LNCaP clone FGC (cell line): ENCODE measurements at regions not wholly inside any gene's neighbourhood (a gene's known extent, or its start where the extent isn't known, plus 50 kb on each side); places are given as distances from the start of the nearest gene placed in this dataset.

Experiments used
- DNase-seq: peaks from one replicate; pipeline ENCODE4 v3.0.0-alpha.2; 2011; ENCODE audit warnings: low read depth
- H3K4me3 ChIP-seq: 2 replicates; pipeline ENCODE4 v1.5.1; 2011; ENCODE audit warnings: mild to moderate bottlenecking, low read depth, low read length, control low read depth
- TF ChIP-seq, protein P1 (sequence below): IDR thresholded peaks from 2 replicates; pipeline ENCODE4 v1.5.1; 2012; ENCODE audit warnings: mild to moderate bottlenecking; ENCODE audit not compliant: control insufficient read depth, insufficient read depth; ENCODE audit errors: extremely low read depth

GRCh38 chr13:66219506-66219905 lies 1010.6 kb downstream of the PCDH9 start:
- DNase-seq = no peak
- H3K4me3 ChIP-seq = no peak overlapping the region
- TF ChIP-seq, protein P1, sequence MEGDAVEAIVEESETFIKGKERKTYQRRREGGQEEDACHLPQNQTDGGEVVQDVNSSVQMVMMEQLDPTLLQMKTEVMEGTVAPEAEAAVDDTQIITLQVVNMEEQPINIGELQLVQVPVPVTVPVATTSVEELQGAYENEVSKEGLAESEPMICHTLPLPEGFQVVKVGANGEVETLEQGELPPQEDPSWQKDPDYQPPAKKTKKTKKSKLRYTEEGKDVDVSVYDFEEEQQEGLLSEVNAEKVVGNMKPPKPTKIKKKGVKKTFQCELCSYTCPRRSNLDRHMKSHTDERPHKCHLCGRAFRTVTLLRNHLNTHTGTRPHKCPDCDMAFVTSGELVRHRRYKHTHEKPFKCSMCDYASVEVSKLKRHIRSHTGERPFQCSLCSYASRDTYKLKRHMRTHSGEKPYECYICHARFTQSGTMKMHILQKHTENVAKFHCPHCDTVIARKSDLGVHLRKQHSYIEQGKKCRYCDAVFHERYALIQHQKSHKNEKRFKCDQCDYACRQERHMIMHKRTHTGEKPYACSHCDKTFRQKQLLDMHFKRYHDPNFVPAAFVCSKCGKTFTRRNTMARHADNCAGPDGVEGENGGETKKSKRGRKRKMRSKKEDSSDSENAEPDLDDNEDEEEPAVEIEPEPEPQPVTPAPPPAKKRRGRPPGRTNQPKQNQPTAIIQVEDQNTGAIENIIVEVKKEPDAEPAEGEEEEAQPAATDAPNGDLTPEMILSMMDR = no peak

- TF ChIP-seq, protein P1 = no peak
- no peak overlapping the region for H3K4me3 ChIP-seq
- DNase-seq = no peak
Measured at GRCh38 chr13:66218583-66218982, 1011.6 kb downstream of the PCDH9 start.

DNA sequence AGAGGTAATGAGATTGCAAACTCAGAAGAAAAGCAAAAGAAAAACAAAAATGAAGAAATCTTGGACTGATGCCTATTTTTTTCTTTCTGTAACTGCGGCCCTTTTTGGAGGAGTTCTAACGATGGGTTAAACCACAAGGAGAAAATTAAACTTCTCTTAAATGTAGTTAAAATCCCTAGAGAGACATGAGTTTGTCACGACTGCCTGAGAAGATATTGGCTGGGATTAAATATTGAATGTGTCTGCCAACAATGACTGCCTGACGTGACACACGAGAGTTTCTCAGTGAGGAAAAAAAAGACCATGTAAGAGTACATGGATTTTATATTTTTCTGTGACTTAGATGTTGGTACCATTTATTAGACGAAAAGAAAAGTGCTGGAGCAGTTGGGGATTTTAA lies 1013.4 kb downstream of the PCDH9 start:
- H3K4me3 ChIP-seq = no peak overlapping the region
- TF ChIP-seq, protein P1 = no peak
- DNase-seq = no peak

DNA sequence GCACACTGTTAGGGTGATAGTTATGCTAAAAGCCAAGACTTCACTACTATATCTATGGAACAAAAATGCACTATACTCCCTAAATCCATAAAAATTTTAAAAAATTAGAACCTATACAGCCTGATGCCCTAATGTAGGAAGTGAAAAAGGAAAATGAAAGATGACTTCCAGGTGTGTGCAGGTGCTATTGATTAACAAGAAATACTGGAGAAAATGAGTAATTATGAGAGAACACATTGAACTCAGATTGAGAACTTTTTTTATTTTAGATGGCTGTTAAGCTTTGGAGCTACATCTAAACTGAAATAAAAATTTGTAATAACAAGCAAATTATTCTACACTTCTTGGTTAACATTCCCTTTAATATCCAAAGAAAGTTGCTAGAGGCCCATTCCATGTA lies 1015.7 kb downstream of the PCDH9 start:
- no peak overlapping the region for H3K4me3 ChIP-seq
- no peak for DNase-seq
- TF ChIP-seq, protein P1 = no peak

- no peak overlapping the region for H3K4me3 ChIP-seq
- DNase-seq = no peak
- TF ChIP-seq, protein P1 = no peak
Measured at GRCh38 chr13:66212511-66212910, 1017.6 kb downstream of the PCDH9 start.

- TF ChIP-seq, protein P1 = no peak
- H3K4me3 ChIP-seq = no peak overlapping the region
- no peak for DNase-seq
Measured at GRCh38 chr13:66210677-66211076, 1019.5 kb downstream of the PCDH9 start.

GRCh38 chr13:66208589-66208988 lies 1021.5 kb downstream of the PCDH9 start:
- DNase-seq = no peak
- no peak overlapping the region for H3K4me3 ChIP-seq
- TF ChIP-seq, protein P1 = no peak
